CD4-positive, alpha-beta T cell treated with Interleukin-10 for 1 hour (primary cell): ENCODE measurements at regions not wholly inside any gene's neighbourhood (a gene's known extent, or its start where the extent isn't known, plus 50 kb on each side); places are given as distances from the start of the nearest gene placed in this dataset.
"Not testable (repeated sequence)": the region's sequence is repeated elsewhere in the genome, so short reads cannot be mapped to it uniquely, and the experiment has no call there.

Source experiments
- DNase-seq: peaks from one replicate; pipeline ENCODE4 v3.0.0-alpha.2; 2020

DNA sequence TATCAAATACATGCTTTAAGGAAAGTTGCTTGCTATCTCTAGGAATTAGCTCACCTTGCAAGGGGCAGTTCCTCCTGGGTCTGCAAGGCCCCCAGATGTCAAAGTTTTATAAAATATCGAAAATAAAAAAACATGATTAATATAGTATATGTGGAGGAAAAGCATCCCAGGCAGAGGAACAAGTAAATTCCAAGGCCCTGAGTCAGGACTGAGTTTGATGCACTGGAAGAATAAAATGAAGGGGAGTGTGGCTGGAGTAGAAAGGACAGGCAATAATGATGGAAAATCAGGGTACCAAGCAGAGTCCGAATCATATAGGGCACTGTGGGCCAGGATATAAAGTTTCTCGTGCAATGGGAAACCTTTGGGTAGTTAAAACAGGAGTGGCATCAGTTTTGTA is 112.4 kb upstream of the EEPD1 start:
- DNase-seq, result no peak

DNA sequence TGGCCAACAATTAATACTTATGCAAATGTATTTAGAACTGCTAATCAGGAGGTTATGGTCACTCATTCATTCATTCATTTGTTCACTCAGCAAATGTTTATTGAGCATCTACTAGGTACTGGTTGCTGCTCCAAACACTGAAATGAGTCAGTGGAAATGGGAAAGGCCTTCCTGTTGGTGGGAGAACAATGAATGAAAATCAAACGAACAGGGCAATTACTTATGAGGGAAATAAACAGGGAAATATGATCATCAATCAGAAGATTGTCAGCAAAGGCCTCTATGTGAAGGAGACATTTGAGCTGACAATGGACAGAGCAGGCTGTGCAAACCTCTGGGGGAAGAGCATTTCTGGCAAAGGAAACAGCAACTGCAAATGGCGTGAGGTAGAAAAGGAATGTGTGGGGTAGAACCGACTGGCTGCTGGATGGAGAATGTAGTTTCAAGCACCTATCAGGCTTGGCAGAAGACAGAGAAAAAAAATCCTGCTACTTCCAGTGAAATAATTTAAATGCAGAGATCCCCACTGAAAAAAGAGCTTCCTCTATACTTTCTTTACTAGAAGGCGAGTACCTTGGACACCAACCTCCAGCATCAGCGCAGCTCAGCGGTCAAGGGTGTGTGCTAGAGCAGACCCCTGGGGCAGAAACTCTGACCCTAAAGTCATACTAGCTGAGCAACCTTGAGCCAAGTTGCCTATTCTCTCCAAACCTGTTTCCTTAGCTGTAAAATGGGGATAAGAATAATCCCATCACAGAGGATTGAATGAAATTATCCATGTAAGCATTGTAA is 108.8 kb upstream of the EEPD1 start:
- no peak for DNase-seq

GRCh38 chr7:36045326-36045725 is 107.7 kb upstream of the EEPD1 start:
- no peak for DNase-seq

DNA sequence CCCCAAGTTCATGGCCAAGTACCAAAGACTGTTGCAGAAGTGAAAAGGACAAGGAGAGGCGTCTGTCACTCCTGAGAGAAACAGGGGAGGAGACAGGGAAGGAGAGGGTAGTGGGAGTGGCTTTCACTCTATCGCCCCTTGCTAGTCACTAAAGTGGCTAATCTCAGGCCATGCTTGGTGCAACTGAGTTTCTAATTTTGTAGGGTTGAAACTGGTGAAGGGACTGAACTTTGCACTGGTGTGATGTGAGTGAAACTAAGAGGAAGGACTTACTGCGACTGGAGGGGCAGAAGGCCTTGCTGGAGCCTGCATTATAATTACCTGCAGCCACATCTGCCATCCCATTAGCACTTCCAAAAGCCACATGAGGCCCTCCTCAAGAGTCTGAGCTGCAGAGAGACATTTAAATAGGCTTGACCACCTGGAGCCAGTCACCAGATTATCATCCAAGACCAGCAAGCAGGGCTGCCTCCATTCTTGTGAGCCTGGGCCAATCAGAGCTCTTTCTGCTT is 107.2 kb upstream of the EEPD1 start:
- DNase-seq, result no peak

DNA sequence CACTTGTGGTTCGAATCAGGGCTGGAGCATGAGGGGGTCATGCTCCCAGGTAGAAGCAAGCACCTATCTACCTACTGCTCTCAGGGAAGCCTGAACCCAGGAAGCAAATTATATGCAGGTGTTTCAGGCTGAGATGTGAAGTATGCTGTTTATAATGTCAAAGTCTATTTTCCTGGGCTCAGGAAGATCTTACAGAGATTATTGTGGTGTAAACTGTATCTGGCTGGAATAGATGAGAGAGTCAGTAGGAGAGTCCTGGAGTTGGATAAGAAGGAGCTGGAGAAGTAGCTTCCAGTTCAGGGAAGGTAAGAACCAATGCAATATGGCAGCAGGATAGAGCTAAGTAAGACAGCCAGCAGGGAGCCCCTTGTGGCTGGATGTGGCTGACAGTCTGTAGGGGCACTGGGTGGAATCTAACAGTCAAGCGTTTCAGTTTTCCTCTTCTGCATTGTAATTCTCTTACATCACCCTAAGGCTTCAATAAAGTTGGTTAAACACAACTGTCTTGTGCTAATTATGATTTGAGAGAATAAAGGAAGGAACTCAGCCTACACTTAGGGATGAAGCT is 105.9 kb upstream of the EEPD1 start:
- DNase-seq, result no peak

- no peak for DNase-seq
Measured at GRCh38 chr7:36048141-36048901, 104.7 kb upstream of the EEPD1 start.

GRCh38 chr7:36048902-36049240 is 104.2 kb upstream of the EEPD1 start:
- DNase-seq, result no peak

DNA sequence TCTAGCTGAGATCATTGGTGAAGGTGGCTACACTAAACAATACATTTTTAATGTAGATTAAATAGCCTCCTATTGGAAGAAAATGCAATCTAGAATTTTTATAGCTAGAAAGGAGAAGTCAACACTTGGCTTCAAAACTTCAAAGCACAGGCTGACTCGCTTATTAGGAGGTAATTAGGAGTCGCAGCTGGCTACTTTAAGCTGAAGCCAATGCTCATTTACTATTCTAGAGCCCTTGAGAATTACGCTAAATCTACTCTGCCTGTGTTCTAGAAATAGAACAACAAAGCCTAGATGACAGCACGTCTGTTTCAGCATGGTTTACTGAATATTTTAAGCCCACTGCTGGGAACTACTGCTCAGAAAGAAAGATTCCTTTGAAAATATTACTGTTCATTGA is 101.6 kb upstream of the EEPD1 start:
- no peak for DNase-seq

- no peak for DNase-seq
Measured at GRCh38 chr7:36053589-36053988, 99.5 kb upstream of the EEPD1 start.

- no peak for DNase-seq
Measured at GRCh38 chr7:36054637-36055036, 98.4 kb upstream of the EEPD1 start.

- no peak for DNase-seq
Measured at GRCh38 chr7:36055207-36055606, 97.8 kb upstream of the EEPD1 start.

GRCh38 chr7:36057323-36057722 is 95.7 kb upstream of the EEPD1 start:
- DNase-seq, result no peak

GRCh38 chr7:36058020-36058592 is 94.9 kb upstream of the EEPD1 start:
- no peak for DNase-seq

GRCh38 chr7:36060388-36060787 is 92.7 kb upstream of the EEPD1 start:
- DNase-seq, result not testable (repeated sequence)

DNA sequence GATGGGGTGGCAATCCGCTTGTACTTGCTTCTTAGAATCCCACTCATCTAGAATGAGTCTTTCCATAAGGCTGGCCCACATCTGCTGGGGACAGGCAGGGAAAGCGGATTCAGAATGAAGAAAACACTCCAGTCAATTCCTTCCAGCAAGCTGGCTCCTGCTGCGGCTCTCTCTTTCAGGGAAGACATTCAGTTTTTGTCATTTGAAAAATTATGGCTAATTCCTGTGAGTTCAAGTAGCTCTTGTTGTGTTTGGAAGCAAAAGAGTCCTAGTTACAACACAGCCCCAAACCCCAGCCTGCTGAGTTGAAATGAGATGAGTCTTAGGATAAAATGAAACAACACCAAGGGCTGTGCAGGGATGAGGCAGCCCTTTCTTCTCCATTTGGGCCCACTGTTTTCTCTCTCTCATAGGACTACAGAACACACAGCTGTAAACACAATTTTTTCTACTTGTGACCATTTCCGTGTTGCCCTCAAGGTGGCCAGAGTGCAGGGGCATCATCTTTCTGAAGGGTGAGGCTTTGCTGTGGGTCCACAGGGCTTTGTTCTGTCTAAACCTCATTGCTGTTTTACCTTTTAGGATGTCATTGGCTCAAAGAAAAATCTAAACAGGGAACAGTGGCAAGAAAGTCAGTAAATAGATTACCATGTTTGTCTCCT is 90.8 kb upstream of the EEPD1 start:
- no peak for DNase-seq

DNA sequence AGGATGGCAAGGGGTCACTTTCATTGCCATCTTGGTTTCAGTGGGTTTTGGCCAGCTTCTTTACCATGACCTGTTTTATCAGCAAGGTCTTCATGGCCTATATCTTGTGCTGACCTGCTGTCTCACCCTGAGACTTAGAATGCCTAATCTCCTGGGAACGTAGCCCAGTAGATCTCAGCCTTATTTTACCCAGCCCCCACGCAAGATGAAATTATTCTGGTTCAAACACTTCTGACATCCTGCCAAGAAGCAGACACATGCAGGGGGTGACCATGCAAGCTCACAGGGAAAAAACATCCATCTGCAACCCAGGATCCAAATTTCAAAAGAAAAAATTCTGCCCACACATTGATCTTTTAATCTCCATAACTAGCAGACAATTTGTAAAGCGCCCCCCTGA is 88.4 kb upstream of the EEPD1 start:
- DNase-seq, result no peak

DNA sequence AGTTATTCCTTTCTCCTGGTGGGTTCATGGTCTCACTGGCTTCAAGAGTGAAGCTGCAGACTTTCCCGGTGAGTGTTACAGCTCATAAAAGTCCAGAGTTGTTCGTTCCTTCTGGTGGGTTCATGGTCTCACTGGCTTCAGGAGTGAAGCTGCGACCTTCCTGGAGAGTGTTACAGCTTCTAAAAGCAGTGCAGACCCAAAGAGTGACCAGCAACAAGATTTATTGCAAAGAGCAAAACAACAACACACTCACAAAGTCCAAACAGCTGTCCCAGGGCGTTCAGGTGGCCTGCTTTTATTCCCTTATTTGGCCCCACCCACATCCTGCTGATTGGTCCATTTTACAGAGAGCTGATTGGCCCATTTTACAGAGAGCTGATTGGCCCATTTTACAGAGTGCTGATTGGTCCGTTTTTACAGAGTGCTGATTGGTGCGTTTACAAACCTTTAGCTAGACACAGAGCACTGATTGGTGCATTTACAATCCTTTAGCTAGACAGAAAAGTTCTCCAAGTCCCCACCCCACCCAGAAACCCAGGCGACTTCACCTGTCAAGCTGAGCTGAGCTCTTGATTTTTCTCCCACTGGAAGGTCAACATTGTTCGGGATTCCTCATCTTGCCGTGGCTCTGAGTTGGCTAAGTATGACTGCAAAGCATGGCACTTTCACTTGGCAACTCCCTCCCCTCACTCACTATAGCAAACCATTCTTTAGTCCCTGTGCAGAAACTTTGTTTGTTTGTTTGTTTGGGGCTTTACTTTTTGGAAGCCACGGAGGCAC is 87.3 kb upstream of the EEPD1 start:
- DNase-seq, result not testable (repeated sequence)

- no peak for DNase-seq
Measured at GRCh38 chr7:36066343-36066664, 86.8 kb upstream of the EEPD1 start.

GRCh38 chr7:36070230-36070629 is 82.8 kb upstream of the EEPD1 start:
- DNase-seq, result no peak

GRCh38 chr7:36071605-36072004 is 81.4 kb upstream of the EEPD1 start:
- DNase-seq, result no peak

- DNase-seq, result no peak
Measured at GRCh38 chr7:36072620-36073019, 80.4 kb upstream of the EEPD1 start.

DNA sequence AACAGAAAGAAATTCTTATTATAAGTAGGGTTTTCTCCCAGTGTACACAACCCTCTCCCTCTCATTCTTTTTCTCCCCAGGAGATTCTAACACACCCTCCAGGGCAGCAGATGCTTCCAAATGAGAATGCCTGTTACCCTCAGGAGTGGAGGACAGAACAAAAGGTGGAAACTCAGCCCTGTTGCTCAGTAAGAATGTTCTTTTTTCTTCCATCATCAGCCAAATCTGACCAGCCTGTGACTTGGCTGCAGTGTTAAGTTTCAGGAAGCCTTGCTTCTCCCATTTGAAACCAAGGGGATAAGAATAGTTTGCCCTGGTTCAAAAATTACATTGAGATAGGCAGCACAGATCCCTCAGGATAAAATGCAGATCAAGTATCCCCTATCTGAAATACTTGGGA is 77.5 kb upstream of the EEPD1 start:
- DNase-seq, result no peak
